HepG2 (cell line): ENCODE measurements at regions not wholly inside any gene's neighbourhood (a gene's known extent, or its start where the extent isn't known, plus 50 kb on each side); places are given as distances from the start of the nearest gene placed in this dataset.

Experiments used
- ATAC-seq: fragments of 200-7000 bp; cut with Tn5 transposase; 3 replicates; pipeline ENCODE4 v1.9.1; 2020; ENCODE audit warnings: mild to moderate bottlenecking, moderate library complexity
- BruUV-seq: library from RNA; stranded (reverse); fragments of 400-500 nt; replicated peaks from 2 replicates; lab custom pipeline; 2021; lab: Mats Ljungman, UMichigan
- CTCF ChIA-PET: fragments of 300-600 bp; formaldehyde crosslinking; extraction: SDS; loops from one replicate; lab custom pipeline; 2021; ENCODE audit warnings: low total read pairs, inconsistent platforms, low intra/inter-chr PET ratio; lab: Yijun Ruan, JAX
- POLR2A ChIA-PET: fragments of 350-600 bp; sonication (Branson Sonifier 250); formaldehyde crosslinking; loops from one replicate; lab custom pipeline; 2020; ENCODE audit warnings: antibody characterized with exemption, inconsistent platforms; lab: Yijun Ruan, JAX
- DNase-seq: peaks from one replicate; pipeline ENCODE4 v3.0.0-alpha.2; 2015; ENCODE audit warnings: low spot score
- FAIRE-seq: peaks from 3 replicates; lab custom pipeline; 2011; peaks lifted over from hg19 to GRCh38; lab: Jason Lieb, UNC
- H2AFZ ChIP-seq: one replicate; pipeline ENCODE4 v1.6.1; 2011; ENCODE audit warnings: low read length, inconsistent platforms
- H3K27ac ChIP-seq: fragments of 300-600 bp; 3 replicates; pipeline ENCODE4 v1.8.0; 2011; ENCODE audit warnings: mixed run types, mild to moderate bottlenecking, mixed read lengths, low read length, inconsistent platforms; ENCODE audit not compliant: insufficient read depth; ENCODE audit errors: extremely low read length
- H3K27me3 ChIP-seq, 2 experiments: fragments of 200-600 bp in 1 of 2; 2 replicates in 1 of 2; 3 replicates in 1 of 2; pipeline versions ENCODE4 v1.6.0 to v1.8.0; 2011; ENCODE audit warnings: low read length in 2 of 2, mild to moderate bottlenecking in 2 of 2, moderate library complexity in 2 of 2, inconsistent platforms in 1 of 2; ENCODE audit not compliant: insufficient read depth in 2 of 2, control insufficient read depth in 1 of 2
- H3K36me3 ChIP-seq, 2 experiments: fragments of 200-600 bp in 1 of 2; replicated peaks in 1 of 2; 2 replicates in 1 of 2; 3 replicates in 1 of 2; pipeline versions ENCODE4 v1.5.1 to v1.8.0; 2011; ENCODE audit warnings: low read length in 2 of 2, inconsistent platforms in 1 of 2; ENCODE audit not compliant: insufficient read depth in 2 of 2, control insufficient read depth in 1 of 2
- H3K4me1 ChIP-seq: 2 replicates; pipeline ENCODE4 v1.5.1; 2012; ENCODE audit warnings: low read length, inconsistent platforms; ENCODE audit not compliant: insufficient read depth
- H3K4me2 ChIP-seq: 2 replicates; pipeline ENCODE4 v1.6.0; 2011; ENCODE audit warnings: low read depth, low read length, inconsistent platforms
- H3K4me3 ChIP-seq, 3 experiments: fragments of 200-600 bp in 1 of 3; sonication (generic), shearing (Covaris generic) in 1 of 3; replicated peaks in 1 of 3; 2 replicates each; pipeline ENCODE4 v1.5.1; 2011 to 2016; ENCODE audit warnings: low read length in 3 of 3, inconsistent platforms in 2 of 3, low read depth in 2 of 3, mild to moderate bottlenecking in 2 of 3, control low read depth in 1 of 3, mixed read lengths in 1 of 3; ENCODE audit not compliant: insufficient read depth in 1 of 3
- H3K79me2 ChIP-seq: one replicate; pipeline ENCODE4 v1.6.1; 2011; ENCODE audit warnings: low read length, inconsistent platforms; ENCODE audit not compliant: insufficient read depth
- H3K9ac ChIP-seq: 2 replicates; pipeline ENCODE4 v1.6.0; 2011; ENCODE audit warnings: mild to moderate bottlenecking, low read depth, low read length, inconsistent platforms; ENCODE audit not compliant: insufficient read depth
- H3K9me3 ChIP-seq: 2 replicates; pipeline ENCODE4 v1.5.1; 2012; ENCODE audit warnings: mild to moderate bottlenecking, low read length
- H4K20me1 ChIP-seq: 2 replicates; pipeline ENCODE4 v1.6.0; 2011; ENCODE audit warnings: inconsistent platforms, mild to moderate bottlenecking, low read length, moderate library complexity; ENCODE audit not compliant: insufficient read depth
- AGO2 ChIP-seq: fragments of 200-400 bp; formaldehyde crosslinking; optimal IDR thresholded peaks from 2 replicates; pipeline ENCODE3; 2017; ENCODE audit warnings: mild to moderate bottlenecking, low read depth, low read length, moderate library complexity
- CREM ChIP-seq, 2 experiments: sonication (generic) in 1 of 2; formaldehyde crosslinking in 1 of 2; IDR thresholded peaks; 2 replicates each; pipeline versions ENCODE4 v1.4.0 to v1.6.1; 2016 to 2020; ENCODE audit warnings: antibody characterized with exemption in 1 of 2, mild to moderate bottlenecking in 1 of 2, missing genetic modification reagents in 1 of 2
- FOXA1 ChIP-seq, 2 experiments: fragments of 450-650 bp in 1 of 2; sonication (generic) in 1 of 2; formaldehyde crosslinking in 1 of 2; IDR thresholded peaks; 2 replicates each; pipeline versions ENCODE4 v1.4.0 to v1.6.1; 2016 to 2020; ENCODE audit warnings: missing genetic modification reagents in 1 of 2
- FOXO1 ChIP-seq: sonication (generic); formaldehyde crosslinking; IDR thresholded peaks from 2 replicates; pipeline ENCODE4 v1.4.0; 2020; ENCODE audit warnings: missing genetic modification reagents
- MLXIP ChIP-seq: sonication (generic); formaldehyde crosslinking; IDR thresholded peaks from 2 replicates; pipeline ENCODE4 v1.9.0; 2021; ENCODE audit warnings: missing genetic modification reagents, borderline replicate concordance
- PHF5A ChIP-seq: IDR thresholded peaks from one replicate; pipeline ENCODE4 v1.6.1; 2018; ENCODE audit warnings: low read depth, missing genetic modification reagents; ENCODE audit not compliant: unreplicated experiment
- SP2 ChIP-seq: sonication (generic); formaldehyde crosslinking; IDR thresholded peaks from 2 replicates; pipeline ENCODE4 v1.5.1; 2020; ENCODE audit warnings: mild to moderate bottlenecking, missing genetic modification reagents
- TCF7 ChIP-seq: sonication (generic); IDR thresholded peaks from 2 replicates; pipeline ENCODE4 v1.6.1; 2016; ENCODE audit warnings: antibody characterized with exemption, low read depth
- THAP9 ChIP-seq: sonication (generic); formaldehyde crosslinking; IDR thresholded peaks from 2 replicates; pipeline ENCODE4; 2020; ENCODE audit warnings: missing genetic modification reagents, mild to moderate bottlenecking, borderline replicate concordance
- ZNF468 ChIP-seq: sonication (generic); formaldehyde crosslinking; IDR thresholded peaks from 2 replicates; pipeline ENCODE4 v1.8.0; 2022; ENCODE audit warnings: mild to moderate bottlenecking, moderate library complexity, missing genetic modification reagents
- WGBS: methylation state at CpG from one replicate; pipeline ENCODE4 v1.1.6; 2017; ENCODE audit warnings: low lambda C conversion rate; 5-methylcytosine and 5-hydroxymethylcytosine counted together
- in situ Hi-C: cut with HindIII; loops from 2 replicates; pipeline ENCODE4 v1.10.0; 2017; ENCODE audit warnings: low pct_unique_long_range_greater_than_20kb; ENCODE audit not compliant: extremely low pct_ligation_motif_present
- intact Hi-C: fragments of 100-400 bp; cut with micrococcal nuclease; formaldehyde crosslinking; loops from one replicate; pipeline ENCODE4 v1.10.0; 2022; ENCODE audit not compliant: unreplicated experiment
- TF ChIP-seq, protein P1 (sequence below): sonication (generic); formaldehyde crosslinking; IDR thresholded peaks from 2 replicates; pipeline ENCODE4 v1.4.0; 2020; ENCODE audit warnings: missing genetic modification reagents

- FAIRE-seq: no peak
- Histone ChIP-seq H4K20me1 (no peaks in the 10 kb centered on the region), H3K27ac (no peak overlapping the region), H3K9me3 (no peaks in the 10 kb centered on the region), H3K36me3 (no peaks in the 10 kb centered on the region), H3K4me3 (no peak overlapping the region), H3K4me1 (no peaks in the 10 kb centered on the region), H3K4me2 (no peak overlapping the region), H3K9ac (no peak overlapping the region), H3K27me3 (no peaks in the 10 kb centered on the region), H3K79me2 (no peaks in the 10 kb centered on the region), H2AFZ (no peak overlapping the region)
- no peak for DNase-seq
- intact Hi-C loops (no loop called here), in situ Hi-C loops (no loop called here)
- 5% methylated on average over 4 of the region's 4 CpGs for WGBS
- POLR2A ChIA-PET: no interaction called here
- CTCF ChIA-PET: no interaction called here
- ATAC-seq: no peak
- no TSS peak for BruUV-seq
- TF ChIP-seq TCF7: no peak
- TF ChIP-seq FOXA1 (IDR thresholded peaks at IDR 0.05): no peak
- TF ChIP-seq FOXA1 (CRISPR knock-in tag; IDR thresholded peaks at IDR 0.05): no peak
- no peak for TF ChIP-seq MLXIP (CRISPR knock-in tag)
- TF ChIP-seq PHF5A (CRISPR knock-in tag): no peak
- TF ChIP-seq SP2 (CRISPR knock-in tag): no peak
- TF ChIP-seq, protein P1, sequence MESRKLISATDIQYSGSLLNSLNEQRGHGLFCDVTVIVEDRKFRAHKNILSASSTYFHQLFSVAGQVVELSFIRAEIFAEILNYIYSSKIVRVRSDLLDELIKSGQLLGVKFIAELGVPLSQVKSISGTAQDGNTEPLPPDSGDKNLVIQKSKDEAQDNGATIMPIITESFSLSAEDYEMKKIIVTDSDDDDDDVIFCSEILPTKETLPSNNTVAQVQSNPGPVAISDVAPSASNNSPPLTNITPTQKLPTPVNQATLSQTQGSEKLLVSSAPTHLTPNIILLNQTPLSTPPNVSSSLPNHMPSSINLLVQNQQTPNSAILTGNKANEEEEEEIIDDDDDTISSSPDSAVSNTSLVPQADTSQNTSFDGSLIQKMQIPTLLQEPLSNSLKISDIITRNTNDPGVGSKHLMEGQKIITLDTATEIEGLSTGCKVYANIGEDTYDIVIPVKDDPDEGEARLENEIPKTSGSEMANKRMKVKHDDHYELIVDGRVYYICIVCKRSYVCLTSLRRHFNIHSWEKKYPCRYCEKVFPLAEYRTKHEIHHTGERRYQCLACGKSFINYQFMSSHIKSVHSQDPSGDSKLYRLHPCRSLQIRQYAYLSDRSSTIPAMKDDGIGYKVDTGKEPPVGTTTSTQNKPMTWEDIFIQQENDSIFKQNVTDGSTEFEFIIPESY (CRISPR knock-in tag): no peak
- TF ChIP-seq CREM (IDR thresholded peaks at IDR 0.05): no peak
- no peak for TF ChIP-seq CREM (CRISPR knock-in tag; IDR thresholded peaks at IDR 0.05)
- TF ChIP-seq THAP9: no peak
- TF ChIP-seq FOXO1 (CRISPR knock-in tag): no peak
- TF ChIP-seq AGO2: no peak
- TF ChIP-seq ZNF468 (CRISPR knock-in tag): no peak
These were observed 81.8 kb upstream of the CREB5 start for GRCh38 chr7:28330384-28331070.
